ENCODE measurements at regions not wholly inside any gene's neighbourhood (a gene's known extent, or its start where the extent isn't known, plus 50 kb on each side); places are given as distances from the start of the nearest gene placed in this dataset.
"Not testable (repeated sequence)": the region's sequence is repeated elsewhere in the genome, so short reads cannot be mapped to it uniquely, and the experiment has no call there.

DNA sequence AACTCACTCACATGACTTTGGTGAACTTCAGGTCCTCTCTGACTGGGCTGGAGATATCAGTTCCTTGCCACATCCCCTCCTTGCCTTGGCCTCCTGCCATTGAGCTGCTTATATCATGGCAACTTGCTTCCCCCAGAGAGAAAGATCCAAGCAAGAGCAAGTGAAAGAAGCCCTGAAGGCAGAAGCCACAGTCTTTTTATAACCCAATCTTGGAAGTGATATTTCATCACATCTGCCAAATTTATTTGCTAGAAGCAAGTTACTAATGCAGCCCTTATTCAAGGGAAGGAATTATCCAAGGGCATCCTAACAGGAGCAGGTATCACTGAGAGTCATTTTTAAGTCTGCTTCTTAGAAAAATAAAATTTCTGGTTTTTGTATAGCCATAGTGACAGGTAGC is 127.8 kb downstream of the SLC38A4 start:
- DNase-seq: no peak
- Histone ChIP-seq H3K4me1 (no peaks in the 10 kb centered on the region), H3K27me3 (no peaks in the 10 kb centered on the region), H3K27ac (no peak overlapping the region), H3K4me3 (no peak overlapping the region), H3K36me3 (no peaks in the 10 kb centered on the region), H3K9me3 (peaks cover 0 to 5% (median 0%) of the 10 kb centered on the region in 4 donors)
- no peak for TF ChIP-seq EP300 (IDR thresholded peaks at IDR 0.05)
- no peak for TF ChIP-seq POLR2A (IDR thresholded peaks at IDR 0.05)
- TF ChIP-seq, protein P1, sequence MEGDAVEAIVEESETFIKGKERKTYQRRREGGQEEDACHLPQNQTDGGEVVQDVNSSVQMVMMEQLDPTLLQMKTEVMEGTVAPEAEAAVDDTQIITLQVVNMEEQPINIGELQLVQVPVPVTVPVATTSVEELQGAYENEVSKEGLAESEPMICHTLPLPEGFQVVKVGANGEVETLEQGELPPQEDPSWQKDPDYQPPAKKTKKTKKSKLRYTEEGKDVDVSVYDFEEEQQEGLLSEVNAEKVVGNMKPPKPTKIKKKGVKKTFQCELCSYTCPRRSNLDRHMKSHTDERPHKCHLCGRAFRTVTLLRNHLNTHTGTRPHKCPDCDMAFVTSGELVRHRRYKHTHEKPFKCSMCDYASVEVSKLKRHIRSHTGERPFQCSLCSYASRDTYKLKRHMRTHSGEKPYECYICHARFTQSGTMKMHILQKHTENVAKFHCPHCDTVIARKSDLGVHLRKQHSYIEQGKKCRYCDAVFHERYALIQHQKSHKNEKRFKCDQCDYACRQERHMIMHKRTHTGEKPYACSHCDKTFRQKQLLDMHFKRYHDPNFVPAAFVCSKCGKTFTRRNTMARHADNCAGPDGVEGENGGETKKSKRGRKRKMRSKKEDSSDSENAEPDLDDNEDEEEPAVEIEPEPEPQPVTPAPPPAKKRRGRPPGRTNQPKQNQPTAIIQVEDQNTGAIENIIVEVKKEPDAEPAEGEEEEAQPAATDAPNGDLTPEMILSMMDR (IDR thresholded peaks at IDR 0.05): no peak
- no peak for TF ChIP-seq POLR2AphosphoS5 (IDR thresholded peaks at IDR 0.05)
- ATAC-seq (ENCODE audit: low FRiP score in 2 of 2): no peak

DNA sequence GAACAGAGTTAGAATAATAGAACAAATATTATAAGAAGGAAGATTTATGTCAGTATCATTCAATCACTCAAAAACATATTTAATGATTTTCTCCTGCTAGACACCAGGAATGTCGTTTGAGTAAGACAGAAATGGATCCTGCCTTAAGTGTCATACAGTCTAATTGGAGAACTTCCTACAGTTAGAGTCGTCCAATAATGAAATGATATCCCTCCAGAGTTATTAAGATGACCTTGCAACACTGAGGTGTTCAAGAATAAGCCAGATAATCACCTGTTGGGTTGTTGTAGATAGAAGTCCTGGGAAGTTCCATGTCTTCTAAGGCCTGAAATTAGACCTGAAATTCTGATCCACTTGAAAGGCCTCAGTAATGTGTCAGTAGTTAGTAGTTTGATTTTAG is 132.3 kb downstream of the SLC38A4 start:
- no peaks in the 10 kb centered on the region for H3K36me3 ChIP-seq
- WGBS, 2 donors: 66 to 77% methylated on average over 2 of the region's 2 CpGs
- H3K27me3 ChIP-seq: no peaks in the 10 kb centered on the region
- H3K27ac ChIP-seq: no peak overlapping the region
- H3K4me1 ChIP-seq: no peaks in the 10 kb centered on the region
- DNase-seq (no peak), ATAC-seq (ENCODE audit: low FRiP score in 2 of 2) (no peak)
- H3K4me3 ChIP-seq: no peak overlapping the region
- no peak for TF ChIP-seq POLR2A (IDR thresholded peaks at IDR 0.05)
- no peak for TF ChIP-seq EP300 (IDR thresholded peaks at IDR 0.05)
- no peak for TF ChIP-seq POLR2AphosphoS5 (IDR thresholded peaks at IDR 0.05)
- TF ChIP-seq, protein P1 (IDR thresholded peaks at IDR 0.05): no peak
- peaks cover 0 to 5% (median 0%) of the 10 kb centered on the region in 4 donors for H3K9me3 ChIP-seq

DNA sequence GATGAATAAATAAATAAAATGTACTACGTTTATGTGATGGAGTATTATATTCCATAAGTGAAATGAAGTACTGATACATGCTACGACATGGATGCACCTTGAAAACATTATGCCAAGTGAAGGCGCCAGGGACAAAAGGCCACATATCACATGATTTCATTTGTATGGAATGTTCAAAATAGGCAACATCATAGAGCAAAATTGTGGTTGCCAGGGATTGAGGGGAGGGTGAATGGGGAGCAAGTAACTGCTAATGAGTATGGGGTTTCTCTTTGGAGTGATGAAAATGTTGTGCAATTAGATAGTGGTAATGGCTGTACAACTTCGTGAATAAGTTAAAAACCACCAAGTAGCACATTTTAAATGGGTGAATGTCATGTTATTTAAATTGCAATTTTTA is 132.8 kb downstream of the SLC38A4 start:
- WGBS, 2 donors: 85 to 89% methylated on average over 4 of the region's 4 CpGs
- Histone ChIP-seq H3K9me3 (peaks cover 0 to 3% (median 0%) of the 10 kb centered on the region in 4 donors), H3K27me3 (no peaks in the 10 kb centered on the region), H3K36me3 (no peaks in the 10 kb centered on the region), H3K4me1 (no peaks in the 10 kb centered on the region), H3K4me3 (no peak overlapping the region), H3K27ac (no peak overlapping the region)
- ATAC-seq (ENCODE audit: low FRiP score in 2 of 2) (no peak), DNase-seq (no peak)
- TF ChIP-seq, protein P1 (IDR thresholded peaks at IDR 0.05): no peak
- TF ChIP-seq POLR2AphosphoS5 (IDR thresholded peaks at IDR 0.05) (no peak), EP300 (IDR thresholded peaks at IDR 0.05) (no peak), POLR2A (IDR thresholded peaks at IDR 0.05) (no peak)

DNA sequence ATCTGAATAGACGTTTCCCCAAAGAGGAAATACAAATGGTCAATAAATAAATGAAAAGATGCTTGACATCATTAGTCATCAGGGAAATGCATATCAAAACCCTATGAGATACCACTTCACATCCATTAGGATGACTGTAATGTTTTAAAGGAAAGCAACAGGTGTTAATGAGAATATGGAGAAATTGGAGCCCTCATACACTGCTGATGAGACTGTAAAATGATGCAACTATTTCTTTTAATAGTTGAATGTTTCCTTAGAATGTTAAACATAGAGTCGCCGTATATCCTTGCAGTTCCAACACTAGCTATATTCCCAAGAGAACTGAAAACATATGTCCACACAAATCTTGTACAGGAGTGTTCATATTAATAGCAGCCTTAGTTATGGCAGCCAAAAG is 133.2 kb downstream of the SLC38A4 start:
- no peaks in the 10 kb centered on the region for H3K9me3 ChIP-seq
- no peaks in the 10 kb centered on the region for H3K27me3 ChIP-seq
- H3K4me1 ChIP-seq: no peaks in the 10 kb centered on the region
- H3K27ac ChIP-seq: no peak overlapping the region
- no peak for TF ChIP-seq POLR2A (IDR thresholded peaks at IDR 0.05)
- TF ChIP-seq, protein P1 (IDR thresholded peaks at IDR 0.05): no peak
- TF ChIP-seq POLR2AphosphoS5 (IDR thresholded peaks at IDR 0.05): no peak
- TF ChIP-seq EP300 (IDR thresholded peaks at IDR 0.05): no peak
- WGBS, 2 donors: 83 to 84% methylated on average over 3 of the region's 3 CpGs
- DNase-seq (no peak), ATAC-seq (ENCODE audit: low FRiP score in 2 of 2) (no peak)
- no peak overlapping the region for H3K4me3 ChIP-seq
- H3K36me3 ChIP-seq: no peaks in the 10 kb centered on the region

DNA sequence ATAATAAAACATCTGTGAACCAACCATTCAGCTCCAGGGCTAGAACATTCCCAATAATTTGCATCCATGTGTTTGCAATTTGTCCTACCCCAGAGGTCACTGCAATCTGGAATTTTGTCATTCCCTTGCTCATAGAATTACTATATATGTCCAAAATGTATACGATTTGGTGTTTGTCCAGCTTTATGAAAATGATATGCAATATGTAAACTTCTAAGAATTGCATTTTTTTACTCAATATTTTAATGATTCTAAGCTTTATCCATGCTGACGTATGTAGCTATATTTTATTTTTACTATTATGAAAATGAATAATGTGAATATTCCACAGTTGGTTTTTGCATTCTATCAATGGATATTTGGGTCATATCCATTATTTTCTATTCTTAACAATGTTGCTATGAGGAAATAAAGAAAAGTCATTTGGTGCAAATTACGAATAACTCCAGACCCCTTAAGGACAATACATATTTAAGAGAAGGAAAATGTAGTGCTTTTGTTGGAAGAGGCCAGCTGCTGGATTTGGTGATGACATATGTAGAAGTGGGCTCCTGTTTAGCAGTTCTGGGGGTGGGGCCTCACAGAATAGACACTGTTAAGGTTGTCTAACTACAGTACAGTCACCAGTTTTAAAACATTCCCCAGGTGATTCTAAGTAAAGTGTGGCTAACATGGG is 139.4 kb downstream of the SLC38A4 start:
- no peak overlapping the region for H3K27ac ChIP-seq
- 84 to 92% methylated on average over 3 of the region's 3 CpGs for WGBS, 2 donors
- H3K36me3 ChIP-seq: no peaks in the 10 kb centered on the region
- no peak for DNase-seq
- no peak overlapping the region for H3K4me3 ChIP-seq
- H3K9me3 ChIP-seq: no peaks in the 10 kb centered on the region
- ATAC-seq (ENCODE audit: low FRiP score in 2 of 2): no peak
- TF ChIP-seq POLR2A (IDR thresholded peaks at IDR 0.05): no peak
- H3K4me1 ChIP-seq: no peaks in the 10 kb centered on the region
- H3K27me3 ChIP-seq: no peaks in the 10 kb centered on the region

DNA sequence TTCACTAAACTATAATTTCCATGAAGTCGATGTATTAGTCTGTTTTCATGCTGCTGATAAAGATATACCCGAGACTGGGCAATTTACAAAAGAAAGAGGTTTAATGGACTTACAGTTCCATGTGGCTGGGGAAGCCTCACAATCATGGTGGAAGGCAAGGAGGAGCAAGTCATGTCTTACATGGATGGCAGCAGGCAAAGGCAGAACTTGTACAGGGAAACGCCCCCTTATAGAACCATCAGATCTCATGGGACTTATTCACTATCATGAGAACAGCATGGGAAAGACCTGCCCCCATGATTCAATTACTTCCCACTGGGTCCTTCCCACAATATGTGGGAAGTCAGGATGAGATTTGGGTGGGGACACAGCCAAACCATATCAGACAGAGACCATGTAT is 141.6 kb downstream of the SLC38A4 start:
- not testable (repeated sequence) for ATAC-seq (ENCODE audit: low FRiP score in 2 of 2); H3K4me3 ChIP-seq; H3K27ac ChIP-seq; H3K4me1 ChIP-seq; DNase-seq; H3K36me3 ChIP-seq; H3K9me3 ChIP-seq; H3K27me3 ChIP-seq
- WGBS, 2 donors: 90 to 97% methylated on average over 3 of the region's 3 CpGs

Data from upper lobe of left lung (tissue), 6 donors.